Panc1 (cell line): ENCODE measurements at regions not wholly inside any gene's neighbourhood (a gene's known extent, or its start where the extent isn't known, plus 50 kb on each side); places are given as distances from the start of the nearest gene placed in this dataset.

Source experiments
- ATAC-seq: fragments of 200-7000 bp; cut with Tn5 transposase; 2 replicates; pipeline ENCODE4 v1.9.1; 2020; ENCODE audit warnings: mild to moderate bottlenecking, moderate library complexity
- BruUV-seq: library from RNA; stranded (reverse); fragments of 400-500 nt; replicated peaks from 2 replicates; lab custom pipeline; 2021; lab: Mats Ljungman, UMichigan
- CTCF ChIA-PET: fragments of 300-600 bp; sonication (Branson Sonifier 250); formaldehyde crosslinking; loops from one replicate; lab custom pipeline; 2022; ENCODE audit warnings: antibody characterized with exemption; lab: Charles Lee
- POLR2A ChIA-PET: fragments of 300-600 bp; sonication (Branson Sonifier 250); formaldehyde crosslinking; loops from one replicate; lab custom pipeline; 2022; ENCODE audit warnings: antibody characterized with exemption; lab: Charles Lee
- DNase-seq: peaks from one replicate; pipeline ENCODE4 v3.0.0-alpha.2; 2010; ENCODE audit warnings: low read depth, low spot score
- H3K27ac ChIP-seq: 2 replicates; pipeline ENCODE4 v1.5.1; 2011; ENCODE audit warnings: mild to moderate bottlenecking, low read length, inconsistent platforms
- H3K27me3 ChIP-seq: fragments of 200-500 bp; sonication (Bioruptor generic); 2 replicates; pipeline ENCODE4 v1.6.0; 2014; ENCODE audit warnings: low read length, inconsistent platforms; ENCODE audit not compliant: control insufficient read depth, insufficient read depth
- H3K36me3 ChIP-seq: fragments of 200-500 bp; sonication (Bioruptor generic); 2 replicates; pipeline ENCODE4 v1.5.1; 2014; ENCODE audit warnings: inconsistent platforms, mild to moderate bottlenecking, low read length, moderate library complexity; ENCODE audit not compliant: control insufficient read depth, insufficient read depth
- H3K4me1 ChIP-seq: 2 replicates; pipeline ENCODE4 v1.5.1; 2011; ENCODE audit warnings: inconsistent platforms, mild to moderate bottlenecking, low read length, moderate library complexity; ENCODE audit not compliant: control insufficient read depth, insufficient read depth
- H3K4me3 ChIP-seq, 2 experiments: 2 replicates each; pipeline ENCODE4 v1.5.1; 2011 to 2012; ENCODE audit warnings: low read depth in 2 of 2, low read length in 2 of 2, mild to moderate bottlenecking in 2 of 2, inconsistent platforms in 1 of 2, moderate library complexity in 1 of 2
- H3K9me3 ChIP-seq: fragments of 200-500 bp; sonication (Bioruptor generic); 2 replicates; pipeline ENCODE4 v1.5.1; 2014; ENCODE audit warnings: low read depth, mild to moderate bottlenecking, inconsistent platforms, low read length, moderate library complexity; ENCODE audit not compliant: control insufficient read depth, insufficient read depth
- CTCF ChIP-seq: fragments of 450-650 bp; IDR thresholded peaks from 2 replicates; pipeline ENCODE4 v1.5.1; 2017; ENCODE audit warnings: mild to moderate bottlenecking
- POLR2AphosphoS5 ChIP-seq: IDR thresholded peaks from 2 replicates; pipeline ENCODE4 v1.6.1; 2012; ENCODE audit warnings: mild to moderate bottlenecking, low read depth, low read length, moderate library complexity
- REST ChIP-seq, 2 experiments: IDR thresholded peaks; 2 replicates each; pipeline ENCODE4 v1.6.1; 2011 to 2012; ENCODE audit warnings: low read depth in 2 of 2, control low read depth in 1 of 2, low read length in 1 of 2, mild to moderate bottlenecking in 1 of 2, moderate library complexity in 1 of 2; ENCODE audit not compliant: insufficient read depth in 1 of 2
- SIN3A ChIP-seq: IDR thresholded peaks from 2 replicates; pipeline ENCODE4 v1.6.1; 2012; ENCODE audit warnings: low read depth, mild to moderate bottlenecking, low read length, moderate library complexity, borderline replicate concordance; ENCODE audit not compliant: insufficient read depth
- TCF7L2 ChIP-seq: IDR thresholded peaks from 2 replicates; pipeline ENCODE4 v1.6.1; 2011; ENCODE audit warnings: mild to moderate bottlenecking, low read depth, low read length, inconsistent platforms
- in situ Hi-C: cut with HindIII; loops from 2 replicates; pipeline ENCODE4 v1.10.0; 2016; ENCODE audit warnings: low sequenced_read_pairs, low pct_unique_long_range_greater_than_20kb
- intact Hi-C: fragments of 100-400 bp; cut with micrococcal nuclease; formaldehyde crosslinking; loops from one replicate; pipeline ENCODE4 v1.10.0; 2022; ENCODE audit not compliant: unreplicated experiment

- POLR2A ChIA-PET = no interaction called here
- no peak for DNase-seq
- Histone ChIP-seq H3K27me3 (no peaks in the 10 kb centered on the region), H3K9me3 (no peaks in the 10 kb centered on the region), H3K27ac (no peak overlapping the region), H3K4me3 (no peak overlapping the region), H3K4me1 (no peaks in the 10 kb centered on the region), H3K36me3 (no peaks in the 10 kb centered on the region)
- CTCF ChIA-PET = no interaction called here
- no peak for ATAC-seq
- intact Hi-C loops = no loop called here
- in situ Hi-C loops = no loop called here
- BruUV-seq = no TSS peak
- TF ChIP-seq SIN3A = no peak
- no peak for TF ChIP-seq TCF7L2
- TF ChIP-seq POLR2AphosphoS5 = no peak
- no peak for TF ChIP-seq REST (IDR thresholded peaks at IDR 0.05; ENCODE audit: insufficient read depth in 1 of 2, low read depth in 2 of 2, low read length in 1 of 2)
- TF ChIP-seq CTCF = no peak
Measured at GRCh38 chr2:16335947-16336346, 329.7 kb downstream of the CYRIA start.

GRCh38 chr2:16335604-16335930, 330.1 kb downstream of the CYRIA start:
- no peaks in the 10 kb centered on the region for H3K4me1 ChIP-seq
- no peak overlapping the region for H3K27ac ChIP-seq
- no peak for TF ChIP-seq TCF7L2
- no peak for TF ChIP-seq POLR2AphosphoS5
- no peak for TF ChIP-seq REST (IDR thresholded peaks at IDR 0.05; ENCODE audit: insufficient read depth in 1 of 2, low read depth in 2 of 2, low read length in 1 of 2)
- no peak for TF ChIP-seq SIN3A
- TF ChIP-seq CTCF = no peak
- intact Hi-C loops (no loop called here), in situ Hi-C loops (no loop called here)
- H3K36me3 ChIP-seq = no peaks in the 10 kb centered on the region
- no peaks in the 10 kb centered on the region for H3K27me3 ChIP-seq
- BruUV-seq = no TSS peak
- H3K9me3 ChIP-seq = no peaks in the 10 kb centered on the region
- ATAC-seq (no peak), DNase-seq (no peak)
- CTCF ChIA-PET = no interaction called here
- POLR2A ChIA-PET = no interaction called here
- no peak overlapping the region for H3K4me3 ChIP-seq
